Lower leg skin (tissue), 4 donors: ENCODE measurements at regions not wholly inside any gene's neighbourhood (a gene's known extent, or its start where the extent isn't known, plus 50 kb on each side); places are given as distances from the start of the nearest gene placed in this dataset.

Experiments
- DNase-seq, 2 donors: peaks; one replicate each; pipeline ENCODE4 v3.0.0-alpha.2; 2019; ENCODE audit warnings: low spot score in 2 of 2
- H3K4me3 ChIP-seq: fragments of 200-600 bp; sonication (generic); 2 replicates; pipeline ENCODE4 v1.5.1; 2017; ENCODE audit warnings: mild to moderate bottlenecking, low read depth; ENCODE audit not compliant: poor library complexity, severe bottlenecking
- POLR2A ChIP-seq, 2 donors: fragments of 450-650 bp; IDR thresholded peaks; one replicate each; pipeline ENCODE4 v1.6.1; 2016 to 2017; ENCODE audit warnings: antibody characterized with exemption in 2 of 2, mild to moderate bottlenecking in 1 of 2, moderate library complexity in 1 of 2
- WGBS, 2 donors: methylation state at CpG; one replicate each; pipeline ENCODE4 v1.1.5; 2018; 5-methylcytosine and 5-hydroxymethylcytosine counted together
- intact Hi-C: fragments of 100-400 bp; cut with DNase I; formaldehyde crosslinking; loops from one replicate; pipeline ENCODE4 v1.15.0; 2023; ENCODE audit warnings: low total_unique reads
- TF ChIP-seq, protein P1 (sequence below), 3 donors: fragments of 450-650 bp; IDR thresholded peaks; one replicate each; pipeline ENCODE4 v1.5.1; 2016; ENCODE audit warnings: antibody characterized with exemption in 3 of 3, mild to moderate bottlenecking in 3 of 3, moderate library complexity in 2 of 3

DNA sequence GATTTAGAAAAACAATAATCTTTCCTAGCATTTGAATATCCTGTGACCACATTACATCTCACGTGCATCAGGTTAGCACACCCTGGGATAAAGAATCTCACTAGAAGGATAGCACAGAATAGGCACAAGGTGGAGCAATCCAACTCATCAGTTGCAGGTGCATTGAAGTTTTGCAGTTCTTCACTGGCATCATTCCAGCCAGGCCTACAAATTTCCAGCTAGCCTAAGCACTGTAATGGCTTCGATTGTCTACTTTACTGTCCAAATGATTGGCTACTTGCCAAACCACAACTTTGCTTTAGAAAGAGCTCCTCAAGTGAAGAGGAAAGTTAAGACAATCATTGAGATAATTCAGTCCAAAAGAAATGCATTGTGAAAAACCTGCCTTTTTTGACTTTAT is 89.5 kb downstream of the SPRY2 start:
- no peak for DNase-seq
- intact Hi-C loops, result no loop called here
- WGBS, 2 donors, result 47 to 50% methylated on average over 2 of the region's 2 CpGs
- H3K4me3 ChIP-seq, result no peak overlapping the region
- no peak for TF ChIP-seq POLR2A (IDR thresholded peaks at IDR 0.05)
- TF ChIP-seq, protein P1, sequence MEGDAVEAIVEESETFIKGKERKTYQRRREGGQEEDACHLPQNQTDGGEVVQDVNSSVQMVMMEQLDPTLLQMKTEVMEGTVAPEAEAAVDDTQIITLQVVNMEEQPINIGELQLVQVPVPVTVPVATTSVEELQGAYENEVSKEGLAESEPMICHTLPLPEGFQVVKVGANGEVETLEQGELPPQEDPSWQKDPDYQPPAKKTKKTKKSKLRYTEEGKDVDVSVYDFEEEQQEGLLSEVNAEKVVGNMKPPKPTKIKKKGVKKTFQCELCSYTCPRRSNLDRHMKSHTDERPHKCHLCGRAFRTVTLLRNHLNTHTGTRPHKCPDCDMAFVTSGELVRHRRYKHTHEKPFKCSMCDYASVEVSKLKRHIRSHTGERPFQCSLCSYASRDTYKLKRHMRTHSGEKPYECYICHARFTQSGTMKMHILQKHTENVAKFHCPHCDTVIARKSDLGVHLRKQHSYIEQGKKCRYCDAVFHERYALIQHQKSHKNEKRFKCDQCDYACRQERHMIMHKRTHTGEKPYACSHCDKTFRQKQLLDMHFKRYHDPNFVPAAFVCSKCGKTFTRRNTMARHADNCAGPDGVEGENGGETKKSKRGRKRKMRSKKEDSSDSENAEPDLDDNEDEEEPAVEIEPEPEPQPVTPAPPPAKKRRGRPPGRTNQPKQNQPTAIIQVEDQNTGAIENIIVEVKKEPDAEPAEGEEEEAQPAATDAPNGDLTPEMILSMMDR (IDR thresholded peaks at IDR 0.05), result no peak

DNA sequence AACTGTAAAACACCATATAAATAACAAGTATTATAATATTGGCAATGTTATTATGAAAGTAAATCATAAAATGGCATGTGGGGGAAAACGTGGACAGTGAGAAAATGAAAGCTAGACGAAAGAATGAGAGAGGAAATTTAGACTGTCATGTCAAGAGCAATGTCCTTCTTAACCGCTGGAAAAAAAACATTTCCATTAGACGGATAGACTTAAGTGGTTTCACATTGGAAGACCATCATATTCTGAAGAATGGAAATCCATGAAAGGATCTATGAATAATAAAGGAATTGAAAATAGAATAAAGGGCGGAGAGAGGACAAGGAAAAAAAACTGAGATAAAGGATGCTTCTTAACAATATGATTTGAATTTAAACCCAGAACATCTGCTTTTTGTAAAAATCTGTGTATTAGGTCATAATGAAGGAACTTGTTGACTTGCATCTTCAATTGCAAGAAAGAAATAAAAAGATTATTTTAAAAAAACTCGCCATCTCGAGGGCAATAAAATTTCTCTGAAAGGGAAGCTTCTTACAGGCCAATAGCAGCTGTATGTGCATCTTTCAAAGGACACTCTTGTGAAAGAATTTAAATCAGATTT is 90.6 kb downstream of the SPRY2 start:
- intact Hi-C loops, result no loop called here
- no peak overlapping the region for H3K4me3 ChIP-seq
- no peak for DNase-seq

DNA sequence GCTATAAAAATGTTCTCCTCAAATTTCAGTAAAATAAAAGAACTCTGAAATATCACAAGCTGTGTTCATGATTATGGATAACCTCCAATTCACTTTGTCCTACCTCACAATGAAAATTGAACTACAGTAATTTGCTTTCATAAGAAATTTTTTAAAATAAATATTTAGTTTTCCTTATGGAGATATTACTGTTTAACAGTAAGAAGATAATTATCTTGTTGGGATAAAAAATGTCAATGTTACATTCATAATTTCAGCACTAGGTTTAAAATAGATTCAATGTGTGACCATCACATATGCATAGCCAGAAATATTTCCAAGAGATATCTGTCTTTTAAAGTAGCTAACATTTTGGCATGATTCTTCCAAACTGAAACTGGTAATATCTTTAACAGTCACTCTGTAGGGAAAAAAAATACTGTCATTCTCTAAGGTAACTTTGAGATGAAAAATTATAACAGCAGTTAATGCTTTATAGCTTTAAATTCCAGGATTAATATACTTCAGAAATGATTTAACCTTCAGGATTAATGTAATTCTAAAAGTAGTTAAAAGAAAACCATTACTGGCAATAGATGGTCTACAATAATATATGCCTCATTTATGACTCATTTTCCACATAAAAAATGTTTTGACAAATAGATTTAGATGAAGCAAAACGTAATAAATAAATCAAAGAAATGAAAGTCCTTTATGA is 91.3 kb downstream of the SPRY2 start:
- TF ChIP-seq, protein P1 (IDR thresholded peaks at IDR 0.05), result no peak
- TF ChIP-seq POLR2A (IDR thresholded peaks at IDR 0.05), result no peak
- WGBS, 2 donors, result 16 to 27% methylated on average over 1 of the region's 1 CpG
- H3K4me3 ChIP-seq, result no peak overlapping the region
- intact Hi-C loops, result no loop called here
- DNase-seq, result no peak

More for the DNA sequence above, 90.6 kb downstream of the SPRY2 start:
- TF ChIP-seq, protein P1 (IDR thresholded peaks at IDR 0.05), result no peak
- TF ChIP-seq POLR2A (IDR thresholded peaks at IDR 0.05), result no peak
- 51 to 59% methylated on average over 7 of the region's 7 CpGs for WGBS, 2 donors

DNA sequence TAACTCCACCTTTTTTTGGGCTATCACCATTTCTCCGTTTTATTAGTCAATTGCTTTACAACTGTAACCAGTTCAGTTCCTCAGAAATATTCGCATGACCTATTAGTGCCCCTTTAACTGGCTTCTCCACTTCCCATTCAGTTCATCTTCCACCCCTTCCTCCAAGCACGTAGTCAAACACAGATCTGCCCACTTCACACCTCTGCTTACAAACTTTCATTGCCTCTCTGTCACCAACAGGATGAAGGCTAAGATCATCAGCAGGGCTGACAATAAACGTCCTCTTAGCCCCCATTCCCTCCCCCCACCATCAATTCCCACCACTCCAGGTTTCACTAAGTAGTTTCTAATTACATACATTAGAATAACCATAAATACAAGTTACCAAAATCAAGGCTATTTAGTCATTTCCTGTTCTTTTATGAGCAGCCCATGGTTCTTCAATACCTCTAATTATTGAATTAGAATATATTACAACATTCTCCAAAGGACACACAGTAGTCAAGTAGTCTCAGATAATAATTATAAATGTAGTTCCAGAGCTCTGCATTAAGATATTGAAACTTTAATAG is 95.7 kb downstream of the SPRY2 start:
- no peak overlapping the region for H3K4me3 ChIP-seq
- intact Hi-C loops, result no loop called here
- WGBS, 2 donors, result 39 to 46% methylated on average over 4 of the region's 4 CpGs
- TF ChIP-seq POLR2A (IDR thresholded peaks at IDR 0.05), result no peak
- TF ChIP-seq, protein P1 (IDR thresholded peaks at IDR 0.05), result no peak
- DNase-seq, result no peak

DNA sequence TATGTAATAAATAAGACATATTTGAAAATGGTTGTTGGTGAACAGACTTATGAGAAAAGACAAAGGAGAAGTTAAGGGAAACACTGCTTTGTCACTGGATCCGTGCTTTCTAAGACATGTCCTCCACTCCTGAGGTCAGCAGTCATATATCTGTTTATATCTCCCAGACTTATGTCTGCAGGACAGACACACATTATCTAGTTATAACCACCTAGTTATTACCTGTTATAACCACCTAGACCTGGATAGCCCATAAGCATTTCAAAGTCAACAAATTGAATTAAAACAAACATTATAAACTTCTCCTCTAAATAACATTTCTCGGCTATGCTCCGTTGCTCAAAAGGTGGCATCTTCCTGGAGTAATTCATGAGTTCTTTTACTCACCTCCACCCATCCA is 96.4 kb downstream of the SPRY2 start:
- DNase-seq, result no peak
- intact Hi-C loops, result no loop called here
- WGBS, 2 donors, result 62 to 81% methylated on average over 3 of the region's 3 CpGs
- no peak overlapping the region for H3K4me3 ChIP-seq
- TF ChIP-seq, protein P1 (IDR thresholded peaks at IDR 0.05), result no peak
- TF ChIP-seq POLR2A (IDR thresholded peaks at IDR 0.05), result no peak
